C4-2B (cell line): ENCODE measurements at regions not wholly inside any gene's neighbourhood (a gene's known extent, or its start where the extent isn't known, plus 50 kb on each side); places are given as distances from the start of the nearest gene placed in this dataset.

ENCODE experiments used
- H3K27ac ChIP-seq: fragments of 450-650 bp; 2 replicates; pipeline ENCODE4 v1.5.1; 2017
- ZFX ChIP-seq: fragments of 450-650 bp; IDR thresholded peaks from 2 replicates; pipeline ENCODE4 v1.6.1; 2017
- TF ChIP-seq, protein P1 (sequence below): fragments of 450-650 bp; conservative IDR thresholded peaks from 2 replicates; pipeline ENCODE4 v1.5.1; 2017; ENCODE audit warnings: mild to moderate bottlenecking

DNA sequence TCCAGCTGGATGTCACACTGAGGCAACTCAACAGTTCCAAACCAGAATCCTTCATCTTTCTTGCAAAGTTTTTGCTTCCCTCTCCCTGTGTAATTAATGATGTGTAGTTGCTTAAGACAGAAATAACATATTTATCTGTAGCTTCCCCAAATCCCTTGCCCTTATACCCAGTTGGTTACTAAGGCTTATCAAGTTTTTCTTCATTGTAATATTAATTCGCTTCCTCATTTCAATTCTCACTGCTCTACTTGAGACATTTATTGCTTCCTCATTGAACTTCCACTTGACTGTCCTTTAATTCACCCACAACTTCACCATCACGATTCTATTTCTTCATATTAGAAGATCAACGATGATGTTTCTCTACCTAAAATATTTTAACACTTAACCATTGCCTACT is 386.6 kb upstream of the CPEB2 start:
- TF ChIP-seq, protein P1, sequence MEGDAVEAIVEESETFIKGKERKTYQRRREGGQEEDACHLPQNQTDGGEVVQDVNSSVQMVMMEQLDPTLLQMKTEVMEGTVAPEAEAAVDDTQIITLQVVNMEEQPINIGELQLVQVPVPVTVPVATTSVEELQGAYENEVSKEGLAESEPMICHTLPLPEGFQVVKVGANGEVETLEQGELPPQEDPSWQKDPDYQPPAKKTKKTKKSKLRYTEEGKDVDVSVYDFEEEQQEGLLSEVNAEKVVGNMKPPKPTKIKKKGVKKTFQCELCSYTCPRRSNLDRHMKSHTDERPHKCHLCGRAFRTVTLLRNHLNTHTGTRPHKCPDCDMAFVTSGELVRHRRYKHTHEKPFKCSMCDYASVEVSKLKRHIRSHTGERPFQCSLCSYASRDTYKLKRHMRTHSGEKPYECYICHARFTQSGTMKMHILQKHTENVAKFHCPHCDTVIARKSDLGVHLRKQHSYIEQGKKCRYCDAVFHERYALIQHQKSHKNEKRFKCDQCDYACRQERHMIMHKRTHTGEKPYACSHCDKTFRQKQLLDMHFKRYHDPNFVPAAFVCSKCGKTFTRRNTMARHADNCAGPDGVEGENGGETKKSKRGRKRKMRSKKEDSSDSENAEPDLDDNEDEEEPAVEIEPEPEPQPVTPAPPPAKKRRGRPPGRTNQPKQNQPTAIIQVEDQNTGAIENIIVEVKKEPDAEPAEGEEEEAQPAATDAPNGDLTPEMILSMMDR, result no peak
- TF ChIP-seq ZFX, result no peak
- no peak overlapping the region for H3K27ac ChIP-seq

GRCh38 chr4:14620567-14621141 is 381.6 kb upstream of the CPEB2 start:
- no peak overlapping the region for H3K27ac ChIP-seq
- TF ChIP-seq, protein P1, result no peak
- TF ChIP-seq ZFX, result no peak

- TF ChIP-seq, protein P1, result no peak
- no peak for TF ChIP-seq ZFX
- H3K27ac ChIP-seq, result no peak overlapping the region
Observed at GRCh38 chr4:14621731-14622463, 380.4 kb upstream of the CPEB2 start.

DNA sequence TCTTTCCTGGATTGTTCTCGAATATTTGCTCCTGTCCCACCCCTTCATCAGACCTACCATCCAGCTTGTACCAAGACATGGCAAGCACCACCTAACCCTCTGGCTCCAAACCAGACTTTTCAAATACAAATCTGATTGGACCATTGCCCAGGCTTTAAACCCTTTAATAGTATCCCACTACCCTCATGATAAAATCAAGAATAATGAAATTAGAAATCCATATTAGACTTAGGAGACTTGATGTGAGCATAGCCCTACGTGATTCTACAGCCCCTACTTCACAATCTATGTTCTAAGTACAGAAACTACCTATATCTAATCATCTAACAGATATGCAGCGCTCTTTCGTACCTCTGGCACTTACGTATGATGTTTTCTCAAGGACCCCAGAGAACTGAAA is 375.2 kb upstream of the CPEB2 start:
- TF ChIP-seq, protein P1, result no peak
- TF ChIP-seq ZFX, result no peak
- no peak overlapping the region for H3K27ac ChIP-seq

DNA sequence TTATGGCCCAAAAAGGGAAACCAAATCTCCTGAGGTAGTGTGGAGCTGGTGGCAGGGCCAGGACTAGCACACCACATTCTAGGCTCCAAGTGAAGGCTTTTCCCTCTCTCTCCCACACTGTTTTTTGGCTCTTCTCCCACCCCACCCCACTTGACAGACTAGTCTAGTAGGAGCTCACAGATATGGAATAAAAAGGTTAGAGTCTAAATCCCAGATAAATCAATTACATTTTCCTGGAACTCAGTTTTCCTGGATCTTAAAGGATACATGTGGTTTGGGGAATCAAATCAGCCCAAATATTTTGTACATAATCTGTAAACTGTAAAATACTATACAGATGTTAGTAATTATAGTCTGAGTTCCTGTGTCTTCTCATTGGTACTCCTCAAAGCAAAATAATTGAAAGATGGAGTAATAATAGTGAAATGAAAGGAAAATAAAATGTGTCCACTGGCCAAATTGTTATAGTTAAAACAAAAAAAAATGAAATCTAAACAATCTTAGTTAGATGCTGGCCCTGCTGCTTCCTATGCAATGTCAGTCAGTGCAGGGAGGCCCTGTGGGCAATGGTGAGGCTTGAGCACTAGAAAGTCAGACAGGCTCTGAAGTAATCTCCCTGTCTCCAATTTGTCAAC is 370.4 kb upstream of the CPEB2 start:
- no peak overlapping the region for H3K27ac ChIP-seq
- TF ChIP-seq, protein P1, result no peak
- TF ChIP-seq ZFX, result no peak

GRCh38 chr4:14636563-14636962 is 365.7 kb upstream of the CPEB2 start:
- H3K27ac ChIP-seq, result no peak overlapping the region
- no peak for TF ChIP-seq ZFX
- TF ChIP-seq, protein P1, result no peak

DNA sequence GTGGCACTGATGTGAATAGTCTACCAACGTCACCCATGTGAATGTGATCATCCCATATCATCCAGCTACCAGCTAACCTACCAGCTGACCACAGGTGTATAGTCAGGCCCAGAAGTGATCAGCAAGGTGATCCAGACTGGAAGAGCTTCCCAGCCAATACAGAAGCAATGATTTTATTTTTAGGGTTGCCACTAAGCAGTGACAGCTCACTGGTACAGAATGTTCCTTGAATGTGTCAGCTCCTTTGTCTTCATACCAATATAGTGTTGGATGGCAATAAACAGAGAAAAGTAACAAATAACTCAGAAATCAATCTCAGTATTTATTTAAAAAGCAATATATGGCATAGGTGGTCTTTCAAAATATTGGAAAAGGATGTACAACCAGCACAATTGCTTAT is 361.8 kb upstream of the CPEB2 start:
- TF ChIP-seq, protein P1, result no peak
- no peak for TF ChIP-seq ZFX
- H3K27ac ChIP-seq, result no peak overlapping the region
